GM23248 (cell line): ENCODE measurements at regions not wholly inside any gene's neighbourhood (a gene's known extent, or its start where the extent isn't known, plus 50 kb on each side); places are given as distances from the start of the nearest gene placed in this dataset.

Experiments
- DNase-seq: peaks from one replicate; pipeline ENCODE4 v3.0.0-alpha.2; 2015
- H2AFZ ChIP-seq: fragments of 200-600 bp; sonication (generic); 2 replicates; pipeline ENCODE4 v1.6.1; 2016; ENCODE audit warnings: antibody characterized with exemption
- H3F3A ChIP-seq: fragments of 200-600 bp; sonication (generic); 2 replicates; pipeline ENCODE4 v1.6.1; 2016; ENCODE audit warnings: mild to moderate bottlenecking, antibody characterized with exemption, mixed run types; ENCODE audit not compliant: insufficient read depth
- H3K27ac ChIP-seq: fragments of 200-600 bp; sonication (generic); 2 replicates; pipeline ENCODE4 v1.5.1; 2016; ENCODE audit warnings: mild to moderate bottlenecking
- H3K27me3 ChIP-seq: fragments of 200-600 bp; sonication (generic); replicated peaks from 2 replicates; pipeline ENCODE4 v1.6.1; 2016; ENCODE audit warnings: mild to moderate bottlenecking; ENCODE audit not compliant: insufficient read depth
- H3K36me3 ChIP-seq: fragments of 200-600 bp; sonication (generic); 2 replicates; pipeline ENCODE4 v1.6.1; 2016; ENCODE audit warnings: low read depth, mild to moderate bottlenecking
- H3K4me1 ChIP-seq: fragments of 200-600 bp; sonication (generic); 2 replicates; pipeline ENCODE4 v1.6.1; 2016; ENCODE audit warnings: mild to moderate bottlenecking; ENCODE audit not compliant: insufficient read depth
- H3K4me2 ChIP-seq: fragments of 200-600 bp; sonication (generic); one replicate; pipeline ENCODE4 v1.6.1; 2016; ENCODE audit warnings: mild to moderate bottlenecking; ENCODE audit not compliant: unreplicated experiment
- H3K4me3 ChIP-seq: fragments of 200-600 bp; sonication (generic); 2 replicates; pipeline ENCODE4 v1.5.1; 2016; ENCODE audit warnings: mild to moderate bottlenecking
- H3K79me2 ChIP-seq: fragments of 200-600 bp; sonication (generic); 2 replicates; pipeline ENCODE4 v1.6.1; 2016; ENCODE audit warnings: mild to moderate bottlenecking; ENCODE audit not compliant: insufficient read depth
- H3K9ac ChIP-seq: fragments of 200-600 bp; sonication (generic); 2 replicates; pipeline ENCODE4 v1.6.1; 2016; ENCODE audit warnings: mild to moderate bottlenecking
- H3K9me2 ChIP-seq: fragments of 200-600 bp; sonication (generic); 2 replicates; pipeline ENCODE4 v1.6.1; 2016; ENCODE audit warnings: mixed run types, mild to moderate bottlenecking, moderate library complexity; ENCODE audit not compliant: insufficient read depth
- H3K9me3 ChIP-seq: fragments of 200-600 bp; sonication (generic); one replicate; pipeline ENCODE4 v1.6.1; 2017; ENCODE audit warnings: low read depth
- H4K20me1 ChIP-seq: fragments of 200-600 bp; sonication (generic); 2 replicates; pipeline ENCODE4 v1.6.0; 2016; ENCODE audit not compliant: insufficient read depth
- EZH2 ChIP-seq: fragments of 200-600 bp; sonication (generic); IDR thresholded peaks from 2 replicates; pipeline ENCODE4 v1.6.1; 2018; ENCODE audit warnings: antibody characterized with exemption, mild to moderate bottlenecking; ENCODE audit not compliant: insufficient read depth, poor library complexity, severe bottlenecking
- EZH2phosphoT487 ChIP-seq: fragments of 200-600 bp; sonication (generic); IDR thresholded peaks from 2 replicates; pipeline ENCODE4 v1.6.1; 2018; ENCODE audit warnings: antibody characterized with exemption, moderate library complexity, mild to moderate bottlenecking, low read depth; ENCODE audit not compliant: insufficient read depth
- WGBS, 2 experiments: methylation state at CpG; one replicate each; pipeline ENCODE4 v1.1.6; 2015 to 2017; ENCODE audit warnings: low lambda C conversion rate in 2 of 2, low coverage in 1 of 2; ENCODE audit errors: missing lambda C conversion rate in 2 of 2; 5-methylcytosine and 5-hydroxymethylcytosine counted together
- in situ Hi-C: fragments of 300-500 bp; cut with MboI; formaldehyde crosslinking; loops from 2 replicates; pipeline ENCODE4 v1.15.0; 2020

DNA sequence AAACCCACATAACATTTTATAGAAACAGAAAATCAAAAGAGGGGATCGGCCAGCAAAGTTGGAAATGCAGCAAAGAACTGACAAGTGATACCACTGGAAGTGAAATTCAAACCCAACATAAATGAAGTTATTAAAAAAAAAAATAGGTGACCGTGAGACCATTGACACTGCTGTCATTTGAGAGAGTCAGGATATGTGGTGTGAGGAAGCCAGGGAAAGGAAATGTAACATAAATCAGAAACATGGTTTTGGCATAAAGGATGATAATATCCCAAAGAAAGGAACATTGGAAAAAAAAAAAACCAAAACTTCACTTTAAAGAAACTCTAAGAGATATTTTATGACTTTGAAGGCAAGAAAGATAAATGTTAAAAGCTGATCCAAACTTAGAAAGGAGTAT, 312.4 kb upstream of the PIK3R1 start:
- Histone ChIP-seq H3K4me1 (no peaks in the 10 kb centered on the region), H2AFZ (no peak overlapping the region), H3F3A (no peaks in the 10 kb centered on the region), H3K4me3 (no peak overlapping the region), H3K27ac (no peak overlapping the region), H3K9me3 (no peaks in the 10 kb centered on the region), H3K9ac (no peak overlapping the region), H3K9me2 (no peaks in the 10 kb centered on the region), H3K27me3 (no peaks in the 10 kb centered on the region), H3K36me3 (no peaks in the 10 kb centered on the region), H4K20me1 (no peaks in the 10 kb centered on the region), H3K4me2 (no peak overlapping the region), H3K79me2 (no peaks in the 10 kb centered on the region)
- TF ChIP-seq EZH2 (no peak), EZH2phosphoT487 (no peak)
- WGBS, 2 experiments: 79 to 91% methylated on average over 2 of the region's 2 CpGs
- in situ Hi-C loops: no loop called here
- DNase-seq: no peak

DNA sequence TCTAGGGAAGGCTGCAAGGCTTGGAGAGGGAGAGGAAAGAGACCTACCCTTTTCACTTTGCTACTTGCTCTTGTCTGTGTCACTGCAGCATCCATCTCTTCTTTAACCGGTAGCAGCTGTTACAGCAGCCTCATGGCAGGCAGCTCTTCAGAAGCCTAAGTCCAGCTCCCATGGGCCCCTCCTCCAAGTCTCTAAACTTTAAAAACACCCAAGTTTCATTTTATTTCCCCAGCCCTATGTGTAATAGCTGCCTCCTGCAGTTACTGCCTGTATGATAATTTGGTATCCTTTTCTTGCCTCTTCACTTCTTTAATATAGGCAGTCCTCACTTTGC, 313.1 kb upstream of the PIK3R1 start:
- no peak for DNase-seq
- Histone ChIP-seq H3F3A (no peaks in the 10 kb centered on the region), H3K79me2 (no peaks in the 10 kb centered on the region), H3K9me3 (no peaks in the 10 kb centered on the region), H3K36me3 (no peaks in the 10 kb centered on the region), H3K9me2 (no peaks in the 10 kb centered on the region), H3K4me3 (no peak overlapping the region), H3K27me3 (no peaks in the 10 kb centered on the region), H3K4me1 (no peaks in the 10 kb centered on the region), H3K9ac (no peak overlapping the region), H4K20me1 (no peaks in the 10 kb centered on the region), H2AFZ (no peak overlapping the region), H3K4me2 (no peak overlapping the region), H3K27ac (no peak overlapping the region)
- TF ChIP-seq EZH2 (no peak), EZH2phosphoT487 (no peak)
- 29 to 36% methylated on average over 1 of the region's 1 CpG for WGBS, 2 experiments
- in situ Hi-C loops: no loop called here

DNA sequence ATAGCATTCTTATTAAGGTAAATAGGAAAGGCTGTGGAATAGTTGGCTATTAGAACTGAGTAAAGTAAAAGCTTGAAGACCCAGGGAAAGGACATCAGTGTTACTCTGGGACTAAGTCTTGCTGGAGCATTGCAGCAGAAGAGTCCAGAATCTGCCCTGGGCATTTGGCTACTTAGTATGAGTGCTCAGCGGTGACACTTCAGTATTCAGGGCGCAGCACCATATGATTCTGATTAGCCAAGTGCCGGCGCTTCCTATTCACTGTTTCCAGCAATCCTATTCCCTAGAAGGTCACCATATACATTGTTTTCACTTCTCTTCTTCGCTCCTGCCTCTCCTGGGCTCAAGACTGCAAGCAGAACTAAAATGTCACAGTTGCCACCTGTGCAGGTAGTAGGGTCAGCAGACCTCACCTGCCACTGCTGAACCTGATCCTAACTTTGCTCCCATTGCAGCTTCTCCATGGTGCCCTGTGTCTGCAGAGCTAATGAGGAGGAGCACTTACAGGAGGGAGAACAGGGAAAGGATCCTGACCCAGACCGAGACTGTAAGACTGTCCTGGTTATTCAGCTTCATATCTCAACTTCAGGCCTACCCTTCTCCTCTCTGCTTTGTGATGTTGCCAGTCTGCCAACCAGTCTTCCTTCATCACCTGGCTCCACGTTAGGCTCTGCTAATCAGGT, 313.6 kb upstream of the PIK3R1 start:
- WGBS, 2 experiments: 44 to 47% methylated on average over 7 of the region's 7 CpGs
- Histone ChIP-seq H3K27ac (no peak overlapping the region), H3K4me2 (no peak overlapping the region), H3K9me2 (no peaks in the 10 kb centered on the region), H3K4me1 (no peaks in the 10 kb centered on the region), H3K79me2 (no peaks in the 10 kb centered on the region), H3K27me3 (no peaks in the 10 kb centered on the region), H3K9ac (no peak overlapping the region), H3K4me3 (no peak overlapping the region), H3K36me3 (no peaks in the 10 kb centered on the region), H4K20me1 (no peaks in the 10 kb centered on the region), H3K9me3 (no peaks in the 10 kb centered on the region), H3F3A (no peaks in the 10 kb centered on the region), H2AFZ (no peak overlapping the region)
- TF ChIP-seq EZH2 (no peak), EZH2phosphoT487 (no peak)
- in situ Hi-C loops: no loop called here
- peak; percentile 18 for DNase-seq

DNA sequence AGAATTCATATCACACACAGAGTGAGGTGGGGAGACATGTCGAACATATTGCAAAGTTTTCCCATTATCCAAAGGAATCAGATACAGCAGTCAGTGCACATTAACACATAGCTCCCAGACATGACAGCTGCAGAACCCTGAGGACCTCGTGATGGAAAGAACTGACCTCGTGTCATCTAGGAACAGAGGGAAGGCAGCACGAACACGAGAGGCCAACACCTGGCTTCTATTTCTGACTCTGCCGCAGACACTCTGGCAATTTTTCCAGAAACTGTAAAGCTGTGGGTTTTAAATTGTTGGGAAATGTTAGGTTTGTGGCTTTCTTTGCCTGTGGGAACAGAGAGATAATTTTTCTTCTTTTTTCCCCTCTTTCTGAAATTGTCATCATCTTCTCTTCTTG, 315.0 kb upstream of the PIK3R1 start:
- no peak for DNase-seq

DNA sequence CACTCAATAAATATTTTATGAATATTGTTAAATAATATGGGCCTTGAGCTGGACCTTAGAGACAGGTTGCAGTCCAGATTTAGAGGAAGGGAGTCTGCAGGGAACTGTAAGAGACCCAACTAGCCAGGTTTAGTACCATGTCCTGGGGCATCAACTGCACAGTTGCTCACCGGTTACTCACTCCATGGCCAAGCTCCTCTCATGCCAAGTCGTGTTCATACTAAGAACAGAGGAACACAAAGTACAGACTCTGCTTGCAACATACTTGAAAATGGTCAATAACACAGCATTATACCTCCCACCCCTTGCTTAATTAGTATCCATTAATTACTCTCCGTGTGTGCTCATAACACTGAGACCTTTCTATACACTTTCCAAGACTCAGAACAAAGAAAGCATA, 317.6 kb upstream of the PIK3R1 start:
- no peaks in the 10 kb centered on the region for H3K36me3 ChIP-seq
- no peaks in the 10 kb centered on the region for H3K9me3 ChIP-seq
- 10 to 15% methylated on average over 3 of the region's 3 CpGs for WGBS, 2 experiments
- no peaks in the 10 kb centered on the region for H3K27me3 ChIP-seq
- no peak overlapping the region for H2AFZ ChIP-seq
- no peak for TF ChIP-seq EZH2phosphoT487
- TF ChIP-seq EZH2: no peak
- no peak overlapping the region for H3K4me3 ChIP-seq
- H3K27ac ChIP-seq: no peak overlapping the region
- no peak overlapping the region for H3K4me2 ChIP-seq
- no peaks in the 10 kb centered on the region for H4K20me1 ChIP-seq
- H3K9ac ChIP-seq: no peak overlapping the region
- no peaks in the 10 kb centered on the region for H3F3A ChIP-seq
- no peaks in the 10 kb centered on the region for H3K4me1 ChIP-seq
- in situ Hi-C loops: no loop called here
- no peaks in the 10 kb centered on the region for H3K9me2 ChIP-seq
- DNase-seq: no peak
- H3K79me2 ChIP-seq: no peaks in the 10 kb centered on the region

More for the DNA sequence above, 315.0 kb upstream of the PIK3R1 start:
- H3K27me3 ChIP-seq: no peaks in the 10 kb centered on the region
- H3K79me2 ChIP-seq: no peaks in the 10 kb centered on the region
- no peak overlapping the region for H3K4me3 ChIP-seq
- no peaks in the 10 kb centered on the region for H3K9me3 ChIP-seq
- no peaks in the 10 kb centered on the region for H3F3A ChIP-seq
- H3K4me1 ChIP-seq: no peaks in the 10 kb centered on the region
- no peak overlapping the region for H3K4me2 ChIP-seq
- H4K20me1 ChIP-seq: no peaks in the 10 kb centered on the region
- no peaks in the 10 kb centered on the region for H3K36me3 ChIP-seq
- no peak overlapping the region for H2AFZ ChIP-seq
- H3K27ac ChIP-seq: no peak overlapping the region
- no peaks in the 10 kb centered on the region for H3K9me2 ChIP-seq
- H3K9ac ChIP-seq: no peak overlapping the region
- whole genome bisulfite sequencing, 2 experiments: 91 to 93% methylated on average over 6 of the region's 6 CpGs
- in situ Hi-C loops: no loop called here
- TF ChIP-seq EZH2 (no peak), EZH2phosphoT487 (no peak)
